GM21423 (cell line): ENCODE measurements at regions not wholly inside any gene's neighbourhood (a gene's known extent, or its start where the extent isn't known, plus 50 kb on each side); places are given as distances from the start of the nearest gene placed in this dataset.

Source experiments
- ATAC-seq: cut with Tn5 transposase; IDR thresholded peaks from one replicate; pipeline ENCODE4 v1.9.1; 2021; ENCODE audit warnings: mild to moderate bottlenecking, moderate library complexity; ENCODE audit not compliant: unreplicated experiment

GRCh38 chr5:68898951-68899471, 194.8 kb upstream of the SLC30A5 start:
- ATAC-seq, result no peak

- no peak for ATAC-seq
These were observed 181.7 kb upstream of the SLC30A5 start for GRCh38 chr5:68911840-68912690.

GRCh38 chr5:68915079-68915478, 178.7 kb upstream of the SLC30A5 start:
- no peak for ATAC-seq

GRCh38 chr5:68918306-68918705, 175.5 kb upstream of the SLC30A5 start:
- no peak for ATAC-seq

DNA sequence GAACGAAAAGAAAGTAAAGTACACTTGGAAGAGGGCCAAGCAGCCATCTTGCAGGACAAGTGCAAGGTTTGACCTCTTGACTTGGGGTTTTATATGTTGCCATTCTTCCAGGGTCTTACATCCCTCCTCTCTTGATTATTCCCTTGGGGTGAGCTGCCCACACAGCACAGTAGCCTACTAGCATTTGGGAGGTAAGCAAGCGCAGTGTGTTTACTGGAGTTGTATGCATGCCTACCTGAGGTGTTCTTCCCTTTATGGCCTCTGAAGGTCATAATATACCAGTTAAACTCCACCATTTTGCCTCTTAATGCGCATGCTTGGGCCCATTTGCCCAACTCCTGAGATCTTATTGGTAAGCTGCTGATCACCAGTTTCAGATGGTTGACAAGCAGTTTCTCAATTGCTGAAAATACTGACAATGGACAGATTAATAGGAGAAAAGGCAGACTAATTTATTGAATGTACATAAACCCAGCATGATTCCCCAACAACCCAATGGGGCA, 173.8 kb upstream of the SLC30A5 start:
- ATAC-seq, result no peak

GRCh38 chr5:68920888-68921287, 172.9 kb upstream of the SLC30A5 start:
- no peak for ATAC-seq

DNA sequence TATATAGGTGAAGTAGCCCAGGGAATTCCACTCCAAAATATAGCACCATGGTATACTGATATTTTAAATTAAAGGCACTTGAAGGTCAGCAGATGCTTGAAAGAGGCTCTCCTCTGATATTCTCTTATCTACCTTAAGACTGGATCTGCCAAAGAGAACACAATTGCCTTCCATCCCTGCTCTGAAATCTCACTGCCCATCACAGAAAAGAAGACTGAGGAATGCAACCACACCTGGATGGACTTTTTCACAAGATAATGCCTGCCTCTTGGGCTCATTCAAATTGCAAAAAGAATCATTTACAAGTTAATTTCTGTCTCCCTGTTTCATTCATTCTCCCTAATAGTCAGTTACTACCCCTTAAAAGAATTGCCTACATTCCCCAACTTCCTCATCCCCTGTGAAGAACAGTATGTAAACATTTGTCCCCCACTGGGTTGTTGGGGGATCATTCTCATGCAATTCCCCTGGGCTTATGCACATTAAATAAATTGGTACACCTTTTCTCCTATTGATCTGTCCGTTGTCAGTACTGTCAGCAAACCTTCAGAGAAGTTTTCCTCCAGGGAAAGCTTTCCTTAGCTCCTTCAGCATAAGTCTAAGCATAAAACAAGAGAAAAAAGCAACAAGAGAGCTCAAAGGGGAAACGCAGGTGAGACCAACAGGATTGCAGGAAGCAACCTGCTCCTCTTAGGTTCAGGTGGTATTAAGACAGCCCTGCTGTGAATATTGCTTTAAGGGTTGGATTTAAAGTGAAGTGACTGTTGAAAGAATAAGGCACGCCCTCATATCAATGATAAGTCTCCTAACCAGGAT, 171.4 kb upstream of the SLC30A5 start:
- ATAC-seq, result no peak

GRCh38 chr5:68924481-68925145, 169.2 kb upstream of the SLC30A5 start:
- ATAC-seq, result no peak

GRCh38 chr5:68928617-68929302, 165.1 kb upstream of the SLC30A5 start:
- ATAC-seq, result no peak

- no peak for ATAC-seq
These were observed 163.7 kb upstream of the SLC30A5 start for GRCh38 chr5:68930139-68930538.

GRCh38 chr5:68932830-68933434, 160.9 kb upstream of the SLC30A5 start:
- no peak for ATAC-seq

- no peak for ATAC-seq
These were observed 151.6 kb upstream of the SLC30A5 start for GRCh38 chr5:68942169-68942568.

DNA sequence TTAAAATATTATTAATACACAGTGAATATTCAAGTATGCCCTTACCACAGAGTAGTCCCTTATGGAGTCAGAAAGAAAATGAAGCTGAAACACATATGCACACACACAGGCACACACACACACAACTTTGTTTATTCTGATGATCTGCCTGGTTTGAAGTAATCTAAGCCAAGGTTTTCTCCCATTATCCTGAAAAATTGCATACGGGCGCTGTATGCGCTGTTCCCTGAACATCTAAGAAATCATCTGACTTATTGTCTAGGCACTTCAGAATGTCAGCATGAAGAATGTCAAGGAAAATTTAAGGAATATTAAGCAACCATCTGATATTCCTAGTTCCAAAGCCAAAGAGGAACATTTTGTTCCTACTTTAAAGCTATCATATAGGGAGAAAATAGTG, 147.1 kb upstream of the SLC30A5 start:
- no peak for ATAC-seq

GRCh38 chr5:68947986-68948385, 145.8 kb upstream of the SLC30A5 start:
- ATAC-seq, result no peak

GRCh38 chr5:68949256-68949655, 144.6 kb upstream of the SLC30A5 start:
- no peak for ATAC-seq

DNA sequence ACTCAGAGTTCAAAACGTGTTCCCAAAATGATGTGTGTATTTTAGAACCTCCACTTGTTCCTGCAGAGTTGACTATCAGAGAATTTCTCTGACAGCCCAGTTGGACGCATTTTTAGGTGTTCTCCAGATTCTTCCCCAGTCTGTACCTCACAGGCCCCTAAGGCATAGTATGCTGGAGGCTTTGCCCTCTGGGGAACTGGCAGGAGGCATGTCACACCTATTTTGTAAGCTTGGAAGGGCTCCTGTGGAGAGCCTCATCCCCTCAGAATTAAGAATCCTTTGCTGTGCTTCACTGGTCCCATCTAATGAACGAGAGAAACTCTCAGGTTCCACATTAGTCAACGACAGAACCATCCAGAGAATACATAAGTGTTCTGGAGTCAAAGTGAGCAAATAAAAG, 144.1 kb upstream of the SLC30A5 start:
- ATAC-seq, result no peak

- no peak for ATAC-seq
These were observed 143.7 kb upstream of the SLC30A5 start for GRCh38 chr5:68950125-68950524.

GRCh38 chr5:68950930-68951329, 142.9 kb upstream of the SLC30A5 start:
- no peak for ATAC-seq

- no peak for ATAC-seq
These were observed 140.5 kb upstream of the SLC30A5 start for GRCh38 chr5:68953231-68953874.
